Esophagus squamous epithelium (tissue), 5 donors: ENCODE measurements at regions not wholly inside any gene's neighbourhood (a gene's known extent, or its start where the extent isn't known, plus 50 kb on each side); places are given as distances from the start of the nearest gene placed in this dataset.

Source experiments
- DNase-seq: peaks from one replicate; lab custom pipeline; 2025; lab: John Stamatoyannopoulos, UW
- H3K27ac ChIP-seq, 4 donors: fragments of 200-600 bp; sonication (generic); one replicate each; pipeline ENCODE4 v1.5.1; 2016 to 2019; ENCODE audit warnings: mild to moderate bottlenecking in 1 of 4
- H3K27me3 ChIP-seq, 4 donors: fragments of 200-600 bp; sonication (generic); 1 replicate in 3 of 4; 2 replicates in 1 of 4; pipeline versions ENCODE4 v1.5.1 to v1.6.0; 2017 to 2021; ENCODE audit warnings: antibody characterized with exemption in 1 of 4
- H3K36me3 ChIP-seq, 3 donors: fragments of 200-600 bp; sonication (generic); one replicate each; pipeline ENCODE4 v1.5.1; 2016 to 2019
- H3K4me1 ChIP-seq, 3 donors: fragments of 200-600 bp; sonication (generic); one replicate each; pipeline ENCODE4 v1.5.1; 2017 to 2019
- H3K4me3 ChIP-seq, 4 donors: fragments of 200-600 bp; sonication (generic); 1 replicate in 3 of 4; 2 replicates in 1 of 4; pipeline ENCODE4 v1.5.1; 2016 to 2019; ENCODE audit warnings: mild to moderate bottlenecking in 2 of 4, moderate library complexity in 1 of 4
- H3K9me3 ChIP-seq, 3 donors: fragments of 200-600 bp; sonication (generic); one replicate each; pipeline ENCODE4 v1.5.1; 2016 to 2019
- POLR2A ChIP-seq, 4 donors: fragments of 450-650 bp; IDR thresholded peaks; one replicate each; pipeline ENCODE4 v1.6.1; 2017; ENCODE audit warnings: antibody characterized with exemption in 4 of 4, mild to moderate bottlenecking in 4 of 4, moderate library complexity in 3 of 4
- WGBS, 2 donors: methylation state at CpG; one replicate each; pipeline ENCODE4 v1.1.5; 2018; 5-methylcytosine and 5-hydroxymethylcytosine counted together
- intact Hi-C: fragments of 100-400 bp; cut with DNase I; formaldehyde crosslinking; loops from one replicate; pipeline ENCODE4 v1.15.0; 2022
- TF ChIP-seq, protein P1 (sequence below), 6 experiments: fragments of 450-650 bp in 4 of 6; fragments of 200-600 bp in 2 of 6; sonication (generic) in 2 of 6; IDR thresholded peaks; one replicate each; pipeline ENCODE4 v1.5.1; 2016 to 2019; ENCODE audit warnings: antibody characterized with exemption in 6 of 6, mild to moderate bottlenecking in 4 of 6, moderate library complexity in 4 of 6
- donor health status: DM: yes; HTN: yes; CAD: no.

DNA sequence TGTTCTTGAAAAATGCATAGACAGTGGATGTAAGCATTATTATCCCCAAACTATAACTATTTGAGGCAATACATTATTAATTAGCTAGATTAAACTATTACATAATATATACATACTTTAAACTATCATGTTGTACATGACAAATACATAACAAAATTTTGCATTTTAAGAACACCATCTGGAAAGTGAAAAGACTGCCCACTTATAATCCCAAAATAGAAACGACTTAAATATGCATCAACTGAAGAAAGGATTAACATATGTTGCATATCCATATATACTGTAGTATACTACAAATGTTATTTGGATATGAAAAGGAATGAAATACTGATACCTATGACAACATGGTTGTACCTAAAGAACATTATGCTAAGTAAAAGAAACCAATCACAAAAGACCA is 700.8 kb upstream of the SPRY2 start:
- Histone ChIP-seq H3K36me3 (no peaks in the 10 kb centered on the region), H3K4me3 (no peak overlapping the region), H3K27me3 (no peaks in the 10 kb centered on the region), H3K27ac (no peak overlapping the region), H3K9me3 (no peaks in the 10 kb centered on the region), H3K4me1 (no peaks in the 10 kb centered on the region)
- WGBS, 2 donors, result 56 to 69% methylated on average over 1 of the region's 1 CpG
- intact Hi-C loops, result no loop called here
- no peak for DNase-seq
- TF ChIP-seq, protein P1, sequence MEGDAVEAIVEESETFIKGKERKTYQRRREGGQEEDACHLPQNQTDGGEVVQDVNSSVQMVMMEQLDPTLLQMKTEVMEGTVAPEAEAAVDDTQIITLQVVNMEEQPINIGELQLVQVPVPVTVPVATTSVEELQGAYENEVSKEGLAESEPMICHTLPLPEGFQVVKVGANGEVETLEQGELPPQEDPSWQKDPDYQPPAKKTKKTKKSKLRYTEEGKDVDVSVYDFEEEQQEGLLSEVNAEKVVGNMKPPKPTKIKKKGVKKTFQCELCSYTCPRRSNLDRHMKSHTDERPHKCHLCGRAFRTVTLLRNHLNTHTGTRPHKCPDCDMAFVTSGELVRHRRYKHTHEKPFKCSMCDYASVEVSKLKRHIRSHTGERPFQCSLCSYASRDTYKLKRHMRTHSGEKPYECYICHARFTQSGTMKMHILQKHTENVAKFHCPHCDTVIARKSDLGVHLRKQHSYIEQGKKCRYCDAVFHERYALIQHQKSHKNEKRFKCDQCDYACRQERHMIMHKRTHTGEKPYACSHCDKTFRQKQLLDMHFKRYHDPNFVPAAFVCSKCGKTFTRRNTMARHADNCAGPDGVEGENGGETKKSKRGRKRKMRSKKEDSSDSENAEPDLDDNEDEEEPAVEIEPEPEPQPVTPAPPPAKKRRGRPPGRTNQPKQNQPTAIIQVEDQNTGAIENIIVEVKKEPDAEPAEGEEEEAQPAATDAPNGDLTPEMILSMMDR (IDR thresholded peaks at IDR 0.05), result no peak
- no peak for TF ChIP-seq POLR2A (IDR thresholded peaks at IDR 0.05)

DNA sequence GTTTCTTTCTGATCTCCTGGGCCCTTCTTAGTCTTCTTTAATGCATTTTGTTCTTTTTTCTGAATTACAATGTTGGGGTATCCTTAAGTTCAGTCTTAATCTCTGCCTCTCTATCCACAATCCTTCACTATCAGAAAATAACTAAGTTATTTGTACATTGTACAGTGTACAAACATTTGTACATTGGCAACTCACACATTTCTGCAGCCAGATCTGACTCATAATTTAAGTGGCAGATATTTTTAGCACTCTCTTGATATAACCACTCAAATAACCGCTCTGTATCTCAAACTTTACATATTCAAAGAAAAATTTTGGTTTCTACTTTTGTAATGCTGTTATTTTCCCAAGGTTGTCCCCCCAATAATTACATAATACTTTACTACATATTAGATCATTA is 691.1 kb upstream of the SPRY2 start:
- Histone ChIP-seq H3K27ac (no peak overlapping the region), H3K36me3 (no peaks in the 10 kb centered on the region), H3K4me3 (no peak overlapping the region), H3K4me1 (no peaks in the 10 kb centered on the region), H3K9me3 (no peaks in the 10 kb centered on the region), H3K27me3 (peaks cover 0 to 5% (median 0%) of the 10 kb centered on the region in 4 donors)
- WGBS, 2 donors, result 64 to 67% methylated on average over 1 of the region's 1 CpG
- DNase-seq, result no peak
- intact Hi-C loops, result no loop called here
- TF ChIP-seq POLR2A (IDR thresholded peaks at IDR 0.05), result no peak
- TF ChIP-seq, protein P1 (IDR thresholded peaks at IDR 0.05), result no peak

DNA sequence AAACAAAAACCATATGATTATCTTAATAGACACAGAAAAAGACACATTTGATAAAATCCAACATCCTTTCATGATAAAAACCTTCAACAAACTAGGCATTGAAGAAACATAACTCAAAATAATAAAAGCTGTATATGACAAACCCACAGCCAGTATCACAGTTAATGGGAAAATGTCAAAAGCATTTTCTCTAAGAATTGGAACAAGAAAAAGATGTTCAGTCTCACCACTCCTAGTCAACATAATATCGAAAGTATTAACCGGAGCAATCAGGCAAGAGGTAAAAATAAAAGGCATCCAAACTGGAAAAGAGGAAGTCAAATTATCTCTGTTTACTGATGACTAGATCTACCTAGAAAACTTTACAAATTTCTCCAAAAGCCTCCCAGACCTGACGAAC is 684.2 kb upstream of the SPRY2 start:
- TF ChIP-seq, protein P1 (IDR thresholded peaks at IDR 0.05), result no peak
- no peak for TF ChIP-seq POLR2A (IDR thresholded peaks at IDR 0.05)
- H3K4me1 ChIP-seq, result no peaks in the 10 kb centered on the region
- no peak for DNase-seq
- H3K27ac ChIP-seq, result no peak overlapping the region
- intact Hi-C loops, result no loop called here
- peaks cover 0 to 6% (median 3%) of the 10 kb centered on the region in 3 donors for H3K9me3 ChIP-seq
- no peak overlapping the region for H3K4me3 ChIP-seq
- 69 to 73% methylated on average over 3 of the region's 3 CpGs for WGBS, 2 donors
- peaks cover 0 to 19% (median 0%) of the 10 kb centered on the region in 4 donors for H3K27me3 ChIP-seq
- no peaks in the 10 kb centered on the region for H3K36me3 ChIP-seq

DNA sequence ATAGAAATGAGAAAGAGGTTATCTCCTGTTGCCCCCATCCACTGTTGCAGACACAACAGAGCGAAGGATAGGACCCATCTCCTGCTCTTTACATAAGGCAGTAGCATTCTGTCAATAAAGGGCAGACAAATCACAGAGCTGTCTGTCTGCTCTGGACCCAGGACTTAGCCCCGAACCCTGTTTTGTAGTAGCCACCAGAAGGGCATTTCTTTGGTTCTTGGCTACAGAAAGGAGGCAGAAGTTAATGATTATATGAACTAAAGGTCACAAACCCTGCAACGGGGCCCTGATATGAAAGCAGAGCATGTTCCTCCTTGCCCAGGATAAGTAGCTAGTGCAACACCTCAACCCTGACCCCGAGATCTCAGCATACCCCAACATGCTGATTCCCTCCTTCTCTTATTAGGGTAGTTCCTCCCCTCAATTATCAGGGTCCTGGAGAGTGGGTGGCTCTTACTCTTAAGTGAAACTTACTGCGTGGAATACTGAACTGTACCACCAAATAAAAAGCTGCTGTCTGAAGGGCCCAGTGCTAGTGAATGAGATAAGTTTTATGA is 680.4 kb upstream of the SPRY2 start:
- intact Hi-C loops, result no loop called here
- no peak for DNase-seq
- Histone ChIP-seq H3K36me3 (no peaks in the 10 kb centered on the region), H3K9me3 (peaks cover 0 to 6% (median 3%) of the 10 kb centered on the region in 3 donors), H3K4me3 (no peak overlapping the region), H3K4me1 (no peaks in the 10 kb centered on the region), H3K27ac (no peak overlapping the region), H3K27me3 (peaks cover 0 to 13% (median 0%) of the 10 kb centered on the region in 4 donors)
- TF ChIP-seq, protein P1 (IDR thresholded peaks at IDR 0.05), result no peak
- no peak for TF ChIP-seq POLR2A (IDR thresholded peaks at IDR 0.05)
- WGBS, 2 donors, result 81 to 88% methylated on average over 5 of the region's 5 CpGs

DNA sequence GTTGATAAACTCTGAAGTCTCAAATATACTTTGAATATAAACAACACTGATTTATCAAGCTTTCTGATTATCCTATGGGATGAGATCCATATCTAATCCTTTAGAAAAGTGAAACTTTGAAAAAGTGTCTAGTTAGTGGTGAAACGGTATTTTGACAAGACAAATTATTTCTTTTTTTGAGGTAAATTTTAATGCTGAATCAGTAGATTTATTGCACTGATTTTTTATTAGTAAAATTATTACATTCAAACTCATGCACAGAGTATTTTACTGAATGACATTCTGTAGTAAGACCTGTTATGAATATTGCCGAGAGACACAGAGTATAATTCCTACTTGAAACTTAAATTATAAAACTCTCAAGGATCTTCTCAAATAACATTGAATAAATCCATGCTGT is 679.1 kb upstream of the SPRY2 start:
- no peak for TF ChIP-seq POLR2A (IDR thresholded peaks at IDR 0.05)
- TF ChIP-seq, protein P1 (IDR thresholded peaks at IDR 0.05), result no peak
- Histone ChIP-seq H3K36me3 (no peaks in the 10 kb centered on the region), H3K4me1 (no peaks in the 10 kb centered on the region), H3K9me3 (peaks cover 0 to 6% (median 3%) of the 10 kb centered on the region in 3 donors), H3K27me3 (peaks cover 0 to 13% (median 0%) of the 10 kb centered on the region in 4 donors), H3K27ac (no peak overlapping the region), H3K4me3 (no peak overlapping the region)
- 78 to 80% methylated on average over 2 of the region's 2 CpGs for WGBS, 2 donors
- intact Hi-C loops, result no loop called here
- no peak for DNase-seq
